ENCODE measurements at regions not wholly inside any gene's neighbourhood (a gene's known extent, or its start where the extent isn't known, plus 50 kb on each side); places are given as distances from the start of the nearest gene placed in this dataset.
"Not testable (repeated sequence)": the region's sequence is repeated elsewhere in the genome, so short reads cannot be mapped to it uniquely, and the experiment has no call there.

GRCh38 chr13:25007389-25007788 is 88.5 kb upstream of the PABPC3 start:
- H2BK5ac ChIP-seq (ENCODE audit: low read length); H4K8ac ChIP-seq (ENCODE audit: low read depth, low read length); H3K27me3 ChIP-seq (ENCODE audit: control insufficient read depth in 3 of 3, insufficient read depth in 3 of 3, low read depth in 1 of 3, low read length in 3 of 3); H3K14ac ChIP-seq (ENCODE audit: low read length); DNase-seq (ENCODE audit: low spot score); H2BK120ac ChIP-seq (ENCODE audit: low read depth, low read length); H3K27ac ChIP-seq (replicated peaks; ENCODE audit: low read length); H4K91ac ChIP-seq (ENCODE audit: low read depth, low read length, poor library complexity); H3K4me3 ChIP-seq (ENCODE audit: low read length in 2 of 2); H3K79me1 ChIP-seq (ENCODE audit: low read depth, low read length); H3K9me3 ChIP-seq (replicated peaks in 1 of 2; ENCODE audit: control insufficient read depth in 2 of 2, insufficient read depth in 1 of 2, low read depth in 1 of 2, low read length in 2 of 2); H3K36me3 ChIP-seq (replicated peaks in 1 of 2; ENCODE audit: control insufficient read depth in 2 of 2, insufficient read depth in 2 of 2, low read length in 2 of 2); H3K4me2 ChIP-seq (ENCODE audit: insufficient read depth, low read length, poor library complexity, severe bottlenecking); H2BK12ac ChIP-seq (ENCODE audit: low read length); H3K9ac ChIP-seq (ENCODE audit: low read depth, low read length, poor library complexity); H3K4ac ChIP-seq (ENCODE audit: low read length); H3K23ac ChIP-seq (ENCODE audit: low read depth, low read length, poor library complexity); H2AFZ ChIP-seq (ENCODE audit: low read length); H3K18ac ChIP-seq (ENCODE audit: low read length); H2BK15ac ChIP-seq (ENCODE audit: low read length); H3K4me1 ChIP-seq (ENCODE audit: control insufficient read depth in 2 of 2, insufficient read depth in 1 of 2, low read depth in 1 of 2, low read length in 2 of 2); H2AK5ac ChIP-seq (ENCODE audit: low read depth, low read length): not testable (repeated sequence)
- WGBS, 2 donors (ENCODE audit: extremely low coverage in 2 of 2, insufficient read length in 2 of 2, insufficient replicate concordance in 1 of 2), result no CpG with 5 or more reads among the region's 3 CpGs

GRCh38 chr13:25014398-25014973 is 81.5 kb upstream of the PABPC3 start:
- not testable (repeated sequence) for H3K36me3 ChIP-seq (replicated peaks in 1 of 2; ENCODE audit: control insufficient read depth in 2 of 2, insufficient read depth in 2 of 2, low read length in 2 of 2); H3K27ac ChIP-seq (replicated peaks; ENCODE audit: low read length); H2BK15ac ChIP-seq (ENCODE audit: low read length); H3K9me3 ChIP-seq (replicated peaks in 1 of 2; ENCODE audit: control insufficient read depth in 2 of 2, insufficient read depth in 1 of 2, low read depth in 1 of 2, low read length in 2 of 2); DNase-seq (ENCODE audit: low spot score); H2BK5ac ChIP-seq (ENCODE audit: low read length); H3K4me1 ChIP-seq (ENCODE audit: control insufficient read depth in 2 of 2, insufficient read depth in 1 of 2, low read depth in 1 of 2, low read length in 2 of 2); H4K91ac ChIP-seq (ENCODE audit: low read depth, low read length, poor library complexity); H3K4ac ChIP-seq (ENCODE audit: low read length); H3K4me3 ChIP-seq (ENCODE audit: low read length in 2 of 2); H2AFZ ChIP-seq (ENCODE audit: low read length); H2AK5ac ChIP-seq (ENCODE audit: low read depth, low read length); H3K23ac ChIP-seq (ENCODE audit: low read depth, low read length, poor library complexity); H3K9ac ChIP-seq (ENCODE audit: low read depth, low read length, poor library complexity); H3K18ac ChIP-seq (ENCODE audit: low read length); H3K79me1 ChIP-seq (ENCODE audit: low read depth, low read length); H4K8ac ChIP-seq (ENCODE audit: low read depth, low read length); H2BK12ac ChIP-seq (ENCODE audit: low read length); H3K4me2 ChIP-seq (ENCODE audit: insufficient read depth, low read length, poor library complexity, severe bottlenecking); H3K14ac ChIP-seq (ENCODE audit: low read length); H2BK120ac ChIP-seq (ENCODE audit: low read depth, low read length)
- H3K27me3 ChIP-seq (ENCODE audit: control insufficient read depth in 3 of 3, insufficient read depth in 3 of 3, low read depth in 1 of 3, low read length in 3 of 3), result peaks cover 0 to 32% (median 21%) of the 10 kb centered on the region in 3 experiments
- no CpG with 5 or more reads among the region's 7 CpGs for WGBS, 2 donors (ENCODE audit: extremely low coverage in 2 of 2, insufficient read length in 2 of 2, insufficient replicate concordance in 1 of 2)

GRCh38 chr13:25017176-25017575 is 78.8 kb upstream of the PABPC3 start:
- not testable (repeated sequence) for H3K4me1 ChIP-seq (ENCODE audit: control insufficient read depth in 2 of 2, insufficient read depth in 1 of 2, low read depth in 1 of 2, low read length in 2 of 2); H3K79me1 ChIP-seq (ENCODE audit: low read depth, low read length); H2BK15ac ChIP-seq (ENCODE audit: low read length); H3K4me3 ChIP-seq (ENCODE audit: low read length in 2 of 2); H2AK5ac ChIP-seq (ENCODE audit: low read depth, low read length); H3K36me3 ChIP-seq (replicated peaks in 1 of 2; ENCODE audit: control insufficient read depth in 2 of 2, insufficient read depth in 2 of 2, low read length in 2 of 2); H3K9me3 ChIP-seq (replicated peaks in 1 of 2; ENCODE audit: control insufficient read depth in 2 of 2, insufficient read depth in 1 of 2, low read depth in 1 of 2, low read length in 2 of 2); H4K8ac ChIP-seq (ENCODE audit: low read depth, low read length); H4K91ac ChIP-seq (ENCODE audit: low read depth, low read length, poor library complexity); H2BK120ac ChIP-seq (ENCODE audit: low read depth, low read length); H3K14ac ChIP-seq (ENCODE audit: low read length); H3K9ac ChIP-seq (ENCODE audit: low read depth, low read length, poor library complexity); H2BK12ac ChIP-seq (ENCODE audit: low read length); H3K23ac ChIP-seq (ENCODE audit: low read depth, low read length, poor library complexity); DNase-seq (ENCODE audit: low spot score); H3K18ac ChIP-seq (ENCODE audit: low read length); H2AFZ ChIP-seq (ENCODE audit: low read length); H2BK5ac ChIP-seq (ENCODE audit: low read length); H3K27ac ChIP-seq (replicated peaks; ENCODE audit: low read length); H3K4me2 ChIP-seq (ENCODE audit: insufficient read depth, low read length, poor library complexity, severe bottlenecking); H3K4ac ChIP-seq (ENCODE audit: low read length)
- H3K27me3 ChIP-seq (ENCODE audit: control insufficient read depth in 3 of 3, insufficient read depth in 3 of 3, low read depth in 1 of 3, low read length in 3 of 3), result peaks cover 0 to 46% (median 23%) of the 10 kb centered on the region in 3 experiments
- WGBS, 2 donors (ENCODE audit: extremely low coverage in 2 of 2, insufficient read length in 2 of 2, insufficient replicate concordance in 1 of 2), result no CpG with 5 or more reads among the region's 17 CpGs

- peak overlapping the region in 1 of 2 donors; percentile 80 for H3K4me3 ChIP-seq (ENCODE audit: low read length in 2 of 2)
- DNase-seq (ENCODE audit: low spot score), result not testable (repeated sequence)
- WGBS, 2 donors (ENCODE audit: extremely low coverage in 2 of 2, insufficient read length in 2 of 2, insufficient replicate concordance in 1 of 2), result no CpG with 5 or more reads among the region's 79 CpGs
These were observed 77.9 kb upstream of the PABPC3 start for GRCh38 chr13:25017808-25018728.

More at GRCh38 chr13:25017808-25018728, 77.9 kb upstream of the PABPC3 start:
- not testable (repeated sequence) for H4K91ac ChIP-seq (ENCODE audit: low read depth, low read length, poor library complexity); H2BK120ac ChIP-seq (ENCODE audit: low read depth, low read length); H2BK5ac ChIP-seq (ENCODE audit: low read length); H3K9me3 ChIP-seq (replicated peaks in 1 of 2; ENCODE audit: control insufficient read depth in 2 of 2, insufficient read depth in 1 of 2, low read depth in 1 of 2, low read length in 2 of 2); H3K4me1 ChIP-seq (ENCODE audit: control insufficient read depth in 2 of 2, insufficient read depth in 1 of 2, low read depth in 1 of 2, low read length in 2 of 2); H4K8ac ChIP-seq (ENCODE audit: low read depth, low read length); H3K14ac ChIP-seq (ENCODE audit: low read length); H3K36me3 ChIP-seq (replicated peaks in 1 of 2; ENCODE audit: control insufficient read depth in 2 of 2, insufficient read depth in 2 of 2, low read length in 2 of 2); H3K27ac ChIP-seq (replicated peaks; ENCODE audit: low read length); H3K79me1 ChIP-seq (ENCODE audit: low read depth, low read length); H2AK5ac ChIP-seq (ENCODE audit: low read depth, low read length); H3K4ac ChIP-seq (ENCODE audit: low read length)
- H2BK12ac ChIP-seq (ENCODE audit: low read length), result peak overlapping the region; percentile 41
- H3K23ac ChIP-seq (ENCODE audit: low read depth, low read length, poor library complexity), result peak overlapping the region; percentile 65
- H3K18ac ChIP-seq (ENCODE audit: low read length), result peak overlapping the region; percentile 95
- H3K4me2 ChIP-seq (ENCODE audit: insufficient read depth, low read length, poor library complexity, severe bottlenecking), result peak overlapping the region; percentile 98
- H2BK15ac ChIP-seq (ENCODE audit: low read length), result peak overlapping the region; percentile 67
- H3K27me3 ChIP-seq (ENCODE audit: control insufficient read depth in 3 of 3, insufficient read depth in 3 of 3, low read depth in 1 of 3, low read length in 3 of 3), result peaks cover 0 to 46% (median 23%) of the 10 kb centered on the region in 3 experiments
- peak overlapping the region; percentile 84 for H3K9ac ChIP-seq (ENCODE audit: low read depth, low read length, poor library complexity)
- H2AFZ ChIP-seq (ENCODE audit: low read length), result peak overlapping the region; percentile 81

Measured in neuronal stem cell (in vitro differentiated cells).